PC-9 (cell line): ENCODE measurements at regions not wholly inside any gene's neighbourhood (a gene's known extent, or its start where the extent isn't known, plus 50 kb on each side); places are given as distances from the start of the nearest gene placed in this dataset.

Experiments used
- EZH2 ChIP-seq: fragments of 200-600 bp; sonication (generic); IDR thresholded peaks from 2 replicates; pipeline ENCODE4 v1.8.0; 2017; ENCODE audit warnings: antibody characterized with exemption, low read depth
- TF ChIP-seq, protein P1 (sequence below): fragments of 200-600 bp; sonication (generic); conservative IDR thresholded peaks from 2 replicates; pipeline ENCODE4 v1.6.1; 2017; ENCODE audit warnings: mixed run types, antibody characterized with exemption, mild to moderate bottlenecking, moderate library complexity

DNA sequence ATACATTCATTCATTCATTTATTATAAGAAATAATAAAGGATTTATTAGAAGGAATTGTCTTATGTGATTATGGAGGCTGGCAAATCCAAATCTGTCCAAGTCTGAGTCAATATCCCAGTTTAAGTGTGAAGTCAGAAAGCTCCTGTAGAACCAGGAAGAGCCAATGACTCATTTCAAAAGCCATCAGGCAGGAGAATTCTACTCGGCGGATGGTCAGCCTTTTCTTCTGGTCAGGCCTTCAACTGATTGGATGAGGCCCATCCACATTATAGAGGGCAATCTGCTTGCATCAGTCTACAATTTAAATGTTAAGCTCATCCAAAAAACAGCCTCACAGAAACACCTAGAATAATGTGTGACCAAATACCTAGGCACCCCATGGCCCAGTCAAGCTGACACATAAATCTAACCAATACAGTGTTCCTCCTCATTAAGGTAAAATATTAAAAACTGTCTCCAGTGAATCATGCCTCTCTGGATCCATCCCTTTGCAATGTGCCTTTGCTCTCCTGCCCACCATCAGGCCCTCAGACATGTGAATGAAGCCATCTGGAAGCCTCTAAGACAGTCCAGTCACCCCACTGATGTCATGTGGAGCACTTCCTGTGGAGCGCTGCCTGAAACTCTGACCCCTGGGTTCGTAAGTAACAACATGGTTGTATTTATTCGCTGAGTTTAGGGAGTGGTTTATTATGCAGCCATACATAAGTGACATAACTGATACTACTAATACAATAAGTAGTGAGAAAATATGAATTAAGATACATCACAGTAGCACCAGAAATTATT, 69.2 kb upstream of the WSB1 start:
- TF ChIP-seq EZH2, result no peak
- TF ChIP-seq, protein P1, sequence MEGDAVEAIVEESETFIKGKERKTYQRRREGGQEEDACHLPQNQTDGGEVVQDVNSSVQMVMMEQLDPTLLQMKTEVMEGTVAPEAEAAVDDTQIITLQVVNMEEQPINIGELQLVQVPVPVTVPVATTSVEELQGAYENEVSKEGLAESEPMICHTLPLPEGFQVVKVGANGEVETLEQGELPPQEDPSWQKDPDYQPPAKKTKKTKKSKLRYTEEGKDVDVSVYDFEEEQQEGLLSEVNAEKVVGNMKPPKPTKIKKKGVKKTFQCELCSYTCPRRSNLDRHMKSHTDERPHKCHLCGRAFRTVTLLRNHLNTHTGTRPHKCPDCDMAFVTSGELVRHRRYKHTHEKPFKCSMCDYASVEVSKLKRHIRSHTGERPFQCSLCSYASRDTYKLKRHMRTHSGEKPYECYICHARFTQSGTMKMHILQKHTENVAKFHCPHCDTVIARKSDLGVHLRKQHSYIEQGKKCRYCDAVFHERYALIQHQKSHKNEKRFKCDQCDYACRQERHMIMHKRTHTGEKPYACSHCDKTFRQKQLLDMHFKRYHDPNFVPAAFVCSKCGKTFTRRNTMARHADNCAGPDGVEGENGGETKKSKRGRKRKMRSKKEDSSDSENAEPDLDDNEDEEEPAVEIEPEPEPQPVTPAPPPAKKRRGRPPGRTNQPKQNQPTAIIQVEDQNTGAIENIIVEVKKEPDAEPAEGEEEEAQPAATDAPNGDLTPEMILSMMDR, result no peak
